ENCODE measurements at regions not wholly inside any gene's neighbourhood (a gene's known extent, or its start where the extent isn't known, plus 50 kb on each side); places are given as distances from the start of the nearest gene placed in this dataset.

GRCh38 chr4:136307765-136308164 is 1224.5 kb downstream of the PCDH18 start:
- no peak for TF ChIP-seq POLR2A (IDR thresholded peaks at IDR 0.05)
- TF ChIP-seq, protein P1, sequence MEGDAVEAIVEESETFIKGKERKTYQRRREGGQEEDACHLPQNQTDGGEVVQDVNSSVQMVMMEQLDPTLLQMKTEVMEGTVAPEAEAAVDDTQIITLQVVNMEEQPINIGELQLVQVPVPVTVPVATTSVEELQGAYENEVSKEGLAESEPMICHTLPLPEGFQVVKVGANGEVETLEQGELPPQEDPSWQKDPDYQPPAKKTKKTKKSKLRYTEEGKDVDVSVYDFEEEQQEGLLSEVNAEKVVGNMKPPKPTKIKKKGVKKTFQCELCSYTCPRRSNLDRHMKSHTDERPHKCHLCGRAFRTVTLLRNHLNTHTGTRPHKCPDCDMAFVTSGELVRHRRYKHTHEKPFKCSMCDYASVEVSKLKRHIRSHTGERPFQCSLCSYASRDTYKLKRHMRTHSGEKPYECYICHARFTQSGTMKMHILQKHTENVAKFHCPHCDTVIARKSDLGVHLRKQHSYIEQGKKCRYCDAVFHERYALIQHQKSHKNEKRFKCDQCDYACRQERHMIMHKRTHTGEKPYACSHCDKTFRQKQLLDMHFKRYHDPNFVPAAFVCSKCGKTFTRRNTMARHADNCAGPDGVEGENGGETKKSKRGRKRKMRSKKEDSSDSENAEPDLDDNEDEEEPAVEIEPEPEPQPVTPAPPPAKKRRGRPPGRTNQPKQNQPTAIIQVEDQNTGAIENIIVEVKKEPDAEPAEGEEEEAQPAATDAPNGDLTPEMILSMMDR (IDR thresholded peaks at IDR 0.05), result no peak
- no peaks in the 10 kb centered on the region for H3K9me3 ChIP-seq (replicated peaks in 1 of 3)
- no peak for DNase-seq
- H3K27ac ChIP-seq, result no peak overlapping the region
- H3K4me3 ChIP-seq, result no peak overlapping the region
- H3K36me3 ChIP-seq (replicated peaks in 1 of 2), result no peaks in the 10 kb centered on the region
- WGBS, 4 donors, result 65 to 77% (median 69%) methylated on average over 1 of the region's 1 CpG
- H3K4me1 ChIP-seq (replicated peaks in 1 of 2), result no peaks in the 10 kb centered on the region
- no peaks in the 10 kb centered on the region for H3K27me3 ChIP-seq
- intact Hi-C loops (cut with DNase I), result no loop called here

DNA sequence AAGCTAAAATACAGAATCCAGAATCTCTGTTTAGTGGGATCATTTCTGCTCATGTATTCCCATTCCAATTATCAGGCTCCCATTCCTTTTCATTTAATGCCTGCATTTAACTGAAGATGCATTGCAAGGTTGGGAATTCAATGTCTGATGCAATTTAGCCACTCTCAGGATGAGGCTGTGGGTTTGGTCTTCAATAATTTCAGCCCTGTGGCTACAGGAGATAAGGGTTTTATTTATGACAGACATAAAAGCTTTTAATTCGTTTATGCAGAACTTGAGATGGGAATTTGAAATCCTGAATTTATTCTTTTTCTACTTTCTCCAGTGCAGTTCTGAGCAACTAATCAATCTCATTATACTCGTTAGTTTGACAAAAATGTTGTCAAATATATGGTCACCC is 1225.9 kb downstream of the PCDH18 start:
- Histone ChIP-seq H3K36me3 (replicated peaks in 1 of 2) (no peaks in the 10 kb centered on the region), H3K27me3 (no peaks in the 10 kb centered on the region), H3K4me3 (no peak overlapping the region), H3K4me1 (replicated peaks in 1 of 2) (no peaks in the 10 kb centered on the region), H3K9me3 (replicated peaks in 1 of 3) (no peaks in the 10 kb centered on the region), H3K27ac (no peak overlapping the region)
- intact Hi-C loops (cut with DNase I), result no loop called here
- no peak for DNase-seq
- WGBS, 4 donors, result 34 to 45% (median 37%) methylated on average over 2 of the region's 2 CpGs
- TF ChIP-seq, protein P1 (IDR thresholded peaks at IDR 0.05), result no peak
- no peak for TF ChIP-seq POLR2A (IDR thresholded peaks at IDR 0.05)

DNA sequence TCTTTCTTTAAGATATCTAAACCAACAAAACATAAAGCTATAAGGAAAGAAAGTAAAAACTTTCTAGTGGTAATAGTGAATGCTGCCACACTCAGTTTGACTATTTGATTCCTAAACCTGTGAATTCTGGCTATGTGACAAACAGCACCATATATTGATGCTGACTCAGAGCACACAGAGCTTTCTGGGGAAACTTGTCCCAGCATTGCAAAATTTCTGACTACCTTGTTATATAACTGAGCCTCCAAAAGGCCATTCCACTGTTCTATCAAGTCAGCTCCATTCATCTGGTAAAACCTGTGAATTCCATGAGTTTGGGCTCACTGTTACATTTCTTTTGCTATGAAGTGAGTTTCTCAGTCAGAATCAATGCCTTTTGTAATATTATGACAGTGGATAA is 1229.7 kb downstream of the PCDH18 start:
- no peak overlapping the region for H3K27ac ChIP-seq
- no peaks in the 10 kb centered on the region for H3K4me1 ChIP-seq (replicated peaks in 1 of 2)
- intact Hi-C loops (cut with DNase I), result no loop called here
- H3K27me3 ChIP-seq, result no peaks in the 10 kb centered on the region
- no peak overlapping the region for H3K4me3 ChIP-seq
- no peak for DNase-seq
- no peaks in the 10 kb centered on the region for H3K9me3 ChIP-seq (replicated peaks in 1 of 3)
- no peaks in the 10 kb centered on the region for H3K36me3 ChIP-seq (replicated peaks in 1 of 2)
- TF ChIP-seq, protein P1 (IDR thresholded peaks at IDR 0.05), result no peak
- no peak for TF ChIP-seq POLR2A (IDR thresholded peaks at IDR 0.05)

DNA sequence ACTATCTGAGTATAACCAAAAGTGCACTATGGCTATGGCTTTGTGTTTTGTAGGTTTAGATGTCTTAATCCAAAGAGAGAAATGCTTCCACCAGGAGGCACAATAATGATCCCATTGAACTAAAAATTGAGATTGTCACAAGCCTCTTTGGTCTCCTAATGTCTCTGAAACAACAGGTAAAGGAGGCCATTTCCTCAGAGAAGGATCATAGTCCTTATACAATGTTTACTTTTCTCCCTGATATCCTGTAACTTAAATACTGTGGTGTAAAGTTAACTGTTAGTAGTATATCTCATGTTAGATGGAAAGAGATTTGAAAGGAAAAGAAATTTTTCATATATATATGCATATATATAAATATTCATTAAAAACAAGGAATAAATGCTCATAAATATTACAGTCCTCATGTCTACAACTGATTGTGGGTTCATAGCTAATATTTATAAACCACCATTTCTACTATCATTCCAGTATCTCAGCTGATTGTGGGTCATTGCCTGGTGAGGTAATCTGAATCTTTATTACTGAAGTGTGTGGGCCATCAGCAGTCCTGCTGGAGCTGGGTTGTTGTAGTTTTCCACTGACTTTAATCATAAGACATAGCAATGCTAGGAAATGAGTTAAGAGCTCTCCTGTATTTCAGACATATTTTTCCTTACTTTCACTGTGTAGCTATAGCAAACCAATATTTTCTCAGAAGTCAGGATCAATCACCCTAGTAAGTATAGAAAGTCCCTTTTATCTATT is 1230.4 kb downstream of the PCDH18 start:
- intact Hi-C loops (cut with DNase I), result no loop called here
- no peaks in the 10 kb centered on the region for H3K27me3 ChIP-seq

More for the DNA sequence above, 1230.4 kb downstream of the PCDH18 start:
- Histone ChIP-seq H3K9me3 (replicated peaks in 1 of 3) (no peaks in the 10 kb centered on the region), H3K27ac (no peak overlapping the region), H3K4me1 (replicated peaks in 1 of 2) (no peaks in the 10 kb centered on the region), H3K4me3 (no peak overlapping the region), H3K36me3 (replicated peaks in 1 of 2) (no peaks in the 10 kb centered on the region)
- TF ChIP-seq POLR2A (IDR thresholded peaks at IDR 0.05), result no peak
- TF ChIP-seq, protein P1 (IDR thresholded peaks at IDR 0.05), result no peak
- DNase-seq, result no peak
